ENCODE measurements at regions not wholly inside any gene's neighbourhood (a gene's known extent, or its start where the extent isn't known, plus 50 kb on each side); places are given as distances from the start of the nearest gene placed in this dataset.

GRCh38 chr11:79807506-79807905 lies 366.7 kb upstream of the TENM4 start:
- Histone ChIP-seq H3K56ac (replicated peaks; ENCODE audit: insufficient read length, low read depth, low read length) (no peak overlapping the region), H3K18ac (ENCODE audit: extremely low read depth, low read length) (no peak overlapping the region), H3K23ac (ENCODE audit: insufficient read length) (no peak overlapping the region), H3K14ac (ENCODE audit: insufficient read length) (no peak overlapping the region), H3K36me3 (ENCODE audit: control insufficient read depth in 2 of 4, insufficient read depth in 4 of 4, low read length in 3 of 4) (no peaks in the 10 kb centered on the region), H2BK120ac (replicated peaks; ENCODE audit: low read depth, low read length) (no peak overlapping the region), H3K79me2 (ENCODE audit: control insufficient read depth in 1 of 2, insufficient read depth in 2 of 2, low read length in 2 of 2) (no peaks in the 10 kb centered on the region), H3K27ac (ENCODE audit: low read depth, low read length) (no peak overlapping the region), H3K4me1 (replicated peaks in 1 of 4; ENCODE audit: control insufficient read depth in 3 of 4, insufficient read depth in 4 of 4, low read length in 3 of 4) (no peaks in the 10 kb centered on the region), H2AFZ (ENCODE audit: low read length) (no peak overlapping the region), H4K8ac (ENCODE audit: extremely low read depth, insufficient read depth, low read length) (no peak overlapping the region), H4K20me1 (replicated peaks in 1 of 2; ENCODE audit: control insufficient read depth in 1 of 2, insufficient read depth in 2 of 2, low read length in 2 of 2) (no peaks in the 10 kb centered on the region), H3K23me2 (ENCODE audit: low read depth, low read length) (no peaks in the 10 kb centered on the region), H2AK5ac (ENCODE audit: low read depth, low read length) (no peak overlapping the region), H3K27me3 (replicated peaks in 1 of 4; ENCODE audit: control insufficient read depth in 3 of 4, extremely low read depth in 1 of 4, insufficient read depth in 3 of 4, low read length in 3 of 4) (no peaks in the 10 kb centered on the region), H4K91ac (replicated peaks; ENCODE audit: insufficient read length, low read length) (no peak overlapping the region), H3K9ac (replicated peaks in 1 of 4; ENCODE audit: extremely low read depth in 1 of 4, low read depth in 3 of 4, low read length in 3 of 4) (no peak overlapping the region), H3K4ac (replicated peaks; ENCODE audit: insufficient read length, low read depth, low read length) (no peak overlapping the region), H3K4me3 (ENCODE audit: extremely low read depth in 1 of 4, insufficient read depth in 2 of 4, low read depth in 3 of 4, low read length in 4 of 4) (no peak overlapping the region), H3K4me2 (ENCODE audit: insufficient read depth in 1 of 2, low read depth in 2 of 2, low read length in 2 of 2) (no peak overlapping the region), H2BK15ac (ENCODE audit: low read length) (no peak overlapping the region), H2BK5ac (ENCODE audit: low read depth, low read length) (no peak overlapping the region), H2BK20ac (ENCODE audit: low read length) (no peak overlapping the region), H4K5ac (ENCODE audit: insufficient read length, low read depth, low read length) (no peak overlapping the region), H2BK12ac (ENCODE audit: low read depth, low read length) (no peak overlapping the region), H3K79me1 (ENCODE audit: low read depth, low read length) (no peaks in the 10 kb centered on the region), H3K9me3 (ENCODE audit: insufficient read depth in 2 of 2, low read depth in 1 of 2, low read length in 1 of 2) (peaks cover 9 to 12% of the 10 kb centered on the region in 2 experiments; a peak in 3 of 4 replicates)
- 87% methylated on average over 2 of the region's 2 CpGs; no CpG with 5 or more reads in 1 of the 2 experiments for WGBS, 2 experiments (ENCODE audit: extremely low coverage in 1 of 2, insufficient coverage in 1 of 2, insufficient read length in 1 of 2, insufficient replicate concordance in 2 of 2, low coverage in 1 of 2, low lambda C conversion rate in 2 of 2, missing lambda C conversion rate in 1 of 2)
- POLR2A ChIA-PET (ENCODE audit: partially characterized antibody): no interaction called here
- DNase-seq (ENCODE audit: low read depth in 1 of 2, low spot score in 2 of 2) (no peak), FAIRE-seq (no peak)
- CTCF ChIA-PET (ENCODE audit: partially characterized antibody): no interaction called here
- TF ChIP-seq SRF (IDR thresholded peaks at IDR 0.05; ENCODE audit: low read depth, low read length) (no peak), CREB1 (IDR thresholded peaks at IDR 0.05) (no peak), PHF8 (conservative IDR thresholded peaks at IDR 0.05; ENCODE audit: low read depth, low read length) (no peak), NRF1 (IDR thresholded peaks at IDR 0.05; ENCODE audit: low read depth, low read length) (no peak), CTBP2 (IDR thresholded peaks at IDR 0.05; ENCODE audit: borderline replicate concordance, insufficient read depth, insufficient read length, low read length) (no peak), NANOG (IDR thresholded peaks at IDR 0.05; ENCODE audit: insufficient read depth, low read depth, low read length, poor library complexity, severe bottlenecking) (no peak), TAF1 (IDR thresholded peaks at IDR 0.05; ENCODE audit: low read depth, low read length) (no peak), SIX5 (IDR thresholded peaks at IDR 0.05; ENCODE audit: low read depth, low read length) (no peak), ASH2L (IDR thresholded peaks at IDR 0.05; ENCODE audit: low read length) (no peak), BCL11A (IDR thresholded peaks at IDR 0.05; ENCODE audit: low read depth in 2 of 2, low read length in 2 of 2) (no peak), E2F6 (IDR thresholded peaks at IDR 0.05) (no peak), JUN (IDR thresholded peaks at IDR 0.05; ENCODE audit: low read depth, low read length) (no peak)

Measured in H1 (cell line).